ENCODE measurements at regions not wholly inside any gene's neighbourhood (a gene's known extent, or its start where the extent isn't known, plus 50 kb on each side); places are given as distances from the start of the nearest gene placed in this dataset.

DNA sequence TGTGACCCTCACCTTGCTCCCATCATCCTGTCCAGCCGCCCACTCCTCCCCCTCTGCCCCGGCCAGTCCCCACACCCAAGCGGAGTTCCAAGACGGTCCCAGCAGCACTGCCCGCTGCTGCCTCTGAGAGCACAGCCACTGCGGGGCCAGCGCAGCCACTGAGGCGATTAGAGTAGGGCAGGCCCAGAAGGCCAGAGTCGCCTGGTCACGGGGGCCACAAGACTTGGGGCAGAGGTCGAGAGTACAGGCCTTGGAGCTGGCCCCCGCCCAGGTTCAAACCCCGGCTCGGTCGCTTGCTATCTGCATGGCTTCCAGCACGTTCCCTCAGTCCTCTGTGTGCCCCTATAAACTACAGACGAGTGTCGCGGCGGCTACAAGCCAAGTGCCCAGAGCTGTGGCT lies 53.2 kb upstream of the ADRA2C start:
- H3K36me3 ChIP-seq, result no peaks in the 10 kb centered on the region
- no peaks in the 10 kb centered on the region for H3K4me1 ChIP-seq
- peaks cover 25% of the 10 kb centered on the region for H3K27me3 ChIP-seq
- intact Hi-C loops (cut with DNase I), result no loop called here
- no peak overlapping the region for H3K4me3 ChIP-seq
- H3K9me3 ChIP-seq, result no peaks in the 10 kb centered on the region
- ATAC-seq (no peak), DNase-seq (peak; percentile 52)
- no peak overlapping the region for H3K27ac ChIP-seq
- TF ChIP-seq CTCF (IDR thresholded peaks at IDR 0.05), result no peak

DNA sequence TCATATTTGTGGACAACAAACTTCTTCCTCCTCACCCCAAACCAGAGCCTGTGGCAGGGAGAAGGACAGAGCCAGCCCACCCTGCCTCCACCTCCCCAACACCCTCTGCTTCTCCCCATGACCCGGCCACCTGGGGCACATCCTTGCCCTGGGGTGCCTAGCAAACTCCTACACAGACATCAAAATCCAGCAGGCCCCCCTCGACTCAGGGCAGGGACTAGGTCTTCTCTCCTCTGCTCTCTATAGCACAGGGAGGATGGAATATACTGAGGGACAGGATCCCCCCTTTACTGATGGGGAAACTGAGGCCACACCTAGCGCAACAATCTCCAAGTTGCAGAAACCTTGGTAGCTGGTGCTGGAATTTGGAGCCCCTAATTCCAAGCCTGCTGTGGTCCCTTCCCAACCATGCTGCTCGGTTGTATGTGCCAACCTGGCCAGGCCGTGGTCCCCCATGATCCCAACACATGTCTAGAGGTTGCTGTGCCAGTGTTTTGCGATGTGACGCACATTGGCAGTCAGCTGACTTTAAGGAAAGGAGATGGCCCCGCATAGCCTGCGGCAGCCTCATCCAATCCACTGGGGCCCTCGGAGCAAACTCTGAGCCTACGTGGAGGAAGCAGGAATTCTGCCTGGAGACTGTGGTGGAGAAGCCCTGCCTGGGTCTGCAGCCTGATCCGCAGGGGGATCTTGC lies 53.9 kb upstream of the ADRA2C start:
- DNase-seq (no peak), ATAC-seq (no peak)
- H3K27me3 ChIP-seq, result peaks cover 22% of the 10 kb centered on the region
- no peaks in the 10 kb centered on the region for H3K36me3 ChIP-seq
- no peaks in the 10 kb centered on the region for H3K4me1 ChIP-seq
- H3K4me3 ChIP-seq, result no peak overlapping the region
- H3K9me3 ChIP-seq, result no peaks in the 10 kb centered on the region
- no peak overlapping the region for H3K27ac ChIP-seq
- intact Hi-C loops (cut with DNase I), result no loop called here
- no peak for TF ChIP-seq CTCF (IDR thresholded peaks at IDR 0.05)

DNA sequence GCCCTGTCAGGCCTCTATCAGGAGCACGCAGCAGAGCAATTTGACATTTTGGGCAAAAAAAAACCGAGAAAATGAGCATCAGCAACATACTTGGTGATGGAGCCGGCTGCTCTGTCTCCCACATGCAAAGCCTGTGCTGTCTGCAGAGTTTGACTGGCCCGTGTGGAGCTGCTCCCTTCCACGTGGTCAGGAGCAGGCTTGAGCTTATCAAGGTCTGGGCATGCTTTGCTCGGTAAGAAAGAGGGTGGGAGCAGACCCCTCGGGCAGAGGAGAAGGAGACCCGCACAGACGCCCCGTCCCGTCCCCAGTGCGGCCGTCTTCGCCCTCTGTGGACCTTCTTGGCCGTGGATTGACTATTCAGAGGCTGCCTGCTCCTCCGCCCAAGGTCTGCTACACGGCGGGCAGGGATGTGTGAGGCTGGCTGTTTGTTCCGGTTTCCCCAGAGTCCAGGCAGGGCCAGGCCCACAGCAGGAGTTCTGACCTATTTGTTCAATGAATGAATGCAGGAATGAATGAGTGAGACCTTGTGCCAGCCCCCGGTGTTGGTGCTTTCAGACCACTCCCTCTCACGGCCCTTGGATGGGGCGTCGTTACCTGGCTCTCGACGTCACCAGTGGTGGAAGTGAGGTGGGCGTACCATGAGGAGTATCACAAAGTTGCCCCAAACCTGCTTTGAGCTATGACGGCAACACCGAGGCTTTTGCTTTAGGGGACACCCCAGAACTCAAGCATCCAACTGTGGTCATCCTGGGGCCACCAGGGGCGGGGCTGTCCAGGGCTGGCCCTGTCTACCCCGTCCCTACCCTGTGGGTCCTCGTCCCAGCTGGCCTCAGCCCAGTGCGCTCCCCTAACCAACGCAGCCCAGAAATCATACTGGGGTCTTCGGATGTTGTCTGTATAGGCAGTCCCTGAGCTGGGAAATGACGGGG lies 54.7 kb upstream of the ADRA2C start:
- Histone ChIP-seq H3K4me1 (no peaks in the 10 kb centered on the region), H3K27ac (no peak overlapping the region), H3K4me3 (no peak overlapping the region), H3K9me3 (no peaks in the 10 kb centered on the region), H3K27me3 (peaks cover 15% of the 10 kb centered on the region), H3K36me3 (no peaks in the 10 kb centered on the region)
- ATAC-seq (no peak), DNase-seq (peak; percentile 54)
- TF ChIP-seq CTCF (IDR thresholded peaks at IDR 0.05), result no peak
- intact Hi-C loops (cut with DNase I), result no loop called here

- DNase-seq (peak; percentile 58), ATAC-seq (no peak)
- H3K4me3 ChIP-seq, result no peak overlapping the region
- peaks cover 14% of the 10 kb centered on the region for H3K27me3 ChIP-seq
- no peak overlapping the region for H3K27ac ChIP-seq
- H3K9me3 ChIP-seq, result no peaks in the 10 kb centered on the region
- H3K4me1 ChIP-seq, result no peaks in the 10 kb centered on the region
- intact Hi-C loops (cut with DNase I), result no loop called here
- TF ChIP-seq CTCF (IDR thresholded peaks at IDR 0.05), result no peak
- H3K36me3 ChIP-seq, result no peaks in the 10 kb centered on the region
Measured at GRCh38 chr4:3710451-3711182, 55.6 kb upstream of the ADRA2C start.

GRCh38 chr4:3709846-3710441 lies 56.2 kb upstream of the ADRA2C start:
- intact Hi-C loops (cut with DNase I), result no loop called here
- ATAC-seq (no peak), DNase-seq (no peak)
- Histone ChIP-seq H3K27ac (no peak overlapping the region), H3K4me1 (no peaks in the 10 kb centered on the region), H3K9me3 (no peaks in the 10 kb centered on the region), H3K36me3 (no peaks in the 10 kb centered on the region), H3K27me3 (peaks cover 14% of the 10 kb centered on the region), H3K4me3 (no peak overlapping the region)
- TF ChIP-seq CTCF (IDR thresholded peaks at IDR 0.05), result no peak
